A549 (cell line): ENCODE measurements at regions not wholly inside any gene's neighbourhood (a gene's known extent, or its start where the extent isn't known, plus 50 kb on each side); places are given as distances from the start of the nearest gene placed in this dataset.
A peak's percentile ranks its signal among the peaks of the same experiment; 100 is the strongest.

Source experiments
- ATAC-seq, 2 experiments: fragments of 200-7000 bp in 1 of 2; fragments of >200 bp in 1 of 2; cut with Nextera tagmentation in 1 of 2; cut with Tn5 transposase in 1 of 2; 3 replicates each; pipeline versions ENCODE4 v1.8.0 to v1.9.1; 2018 to 2020; ENCODE audit warnings: mild to moderate bottlenecking in 1 of 2, moderate library complexity in 1 of 2
- CTCF ChIA-PET: fragments of 300-600 bp; sonication (Branson Sonifier 250); formaldehyde crosslinking; extraction: SDS; loops from one replicate; lab custom pipeline; 2021; ENCODE audit warnings: antibody characterized with exemption, inconsistent platforms; lab: Yijun Ruan, JAX
- POLR2A ChIA-PET: fragments of 350-600 bp; formaldehyde crosslinking; extraction: SDS; loops from one replicate; lab custom pipeline; 2021; ENCODE audit warnings: antibody characterized with exemption, inconsistent platforms; lab: Yijun Ruan, JAX
- DNase-seq, 2 experiments: peaks; one replicate each; pipeline versions ENCODE4 v3.0.0 to v3.0.0-alpha.2; 2011 to 2016; ENCODE audit warnings: low read depth in 1 of 2, low spot score in 1 of 2
- FAIRE-seq: peaks from 2 replicates; lab custom pipeline; 2011; peaks lifted over from hg19 to GRCh38; lab: Jason Lieb, UNC
- H3K27ac ChIP-seq, 2 experiments: fragments of >200 bp; sonication (Bioruptor Twin); formaldehyde crosslinking; 3 replicates each; pipeline ENCODE4 v1.5.1; 2016 to 2017
- H3K4me1 ChIP-seq: fragments of >200 bp; sonication (Bioruptor Twin); formaldehyde crosslinking; 3 replicates; pipeline ENCODE4 v1.6.1; 2016
- H3K4me2 ChIP-seq: fragments of >200 bp; sonication (Bioruptor Twin); formaldehyde crosslinking; 3 replicates; pipeline ENCODE4 v1.6.1; 2016
- H3K4me3 ChIP-seq: fragments of >200 bp; sonication (Bioruptor Twin); formaldehyde crosslinking; 3 replicates; pipeline ENCODE4 v1.5.1; 2016
- H3K9me3 ChIP-seq: fragments of >200 bp; sonication (Bioruptor Twin); formaldehyde crosslinking; 3 replicates; pipeline ENCODE4 v1.6.1; 2016
- CHD2 ChIP-seq: fragments of 150-350 bp; IDR thresholded peaks from 2 replicates; pipeline ENCODE4 v1.6.1; 2014; ENCODE audit warnings: low read length; ENCODE audit not compliant: partially characterized antibody
- ELK1 ChIP-seq: fragments of 150-350 bp; IDR thresholded peaks from 2 replicates; pipeline ENCODE4 v1.6.1; 2014; ENCODE audit warnings: low read depth, mild to moderate bottlenecking, low read length
- ESRRA ChIP-seq: fragments of 150-350 bp; IDR thresholded peaks from 2 replicates; pipeline ENCODE4 v1.6.1; 2014; ENCODE audit warnings: mild to moderate bottlenecking, low read length, borderline replicate concordance
- FOXS1 ChIP-seq: fragments of 250-450 bp; sonication (Bioruptor Pico); IDR thresholded peaks from 2 replicates; pipeline ENCODE4 v1.5.0; 2020; ENCODE audit warnings: mild to moderate bottlenecking, moderate library complexity
- GATA3 ChIP-seq: IDR thresholded peaks from 2 replicates; pipeline ENCODE4 v1.6.1; 2012; ENCODE audit warnings: borderline replicate concordance
- HDAC2 ChIP-seq: fragments of 200-600 bp; sonication (generic); IDR thresholded peaks from 2 replicates; pipeline ENCODE4 v1.6.1; 2016
- HES2 ChIP-seq: fragments of >200 bp; sonication (Bioruptor Twin); formaldehyde crosslinking; IDR thresholded peaks from 2 replicates; pipeline ENCODE4 v1.6.1; 2016
- HMGXB4 ChIP-seq: fragments of 250-450 bp; sonication (Bioruptor Pico); IDR thresholded peaks from 2 replicates; pipeline ENCODE4 v1.5.0; 2021; ENCODE audit warnings: mild to moderate bottlenecking, moderate library complexity, borderline replicate concordance
- HOXB13 ChIP-seq: fragments of 250-450 bp; sonication (Bioruptor Pico); IDR thresholded peaks from 2 replicates; pipeline ENCODE4 v1.5.0; 2020; ENCODE audit warnings: low read depth, mild to moderate bottlenecking, moderate library complexity
- HOXB5 ChIP-seq: fragments of 250-450 bp; sonication (Bioruptor Pico); IDR thresholded peaks from 2 replicates; pipeline ENCODE4 v1.5.0; 2020; ENCODE audit warnings: mild to moderate bottlenecking, moderate library complexity
- KDM1A ChIP-seq: fragments of 200-600 bp; sonication (generic); IDR thresholded peaks from 2 replicates; pipeline ENCODE4 v1.6.1; 2016; ENCODE audit warnings: low read depth, mild to moderate bottlenecking
- NFE2L2 ChIP-seq: fragments of 150-350 bp; conservative IDR thresholded peaks from 2 replicates; pipeline ENCODE4 v1.6.1; 2014; ENCODE audit warnings: low read length
- NR3C1 ChIP-seq: fragments of >200 bp; sonication (Bioruptor Twin); formaldehyde crosslinking; IDR thresholded peaks from 3 replicates; pipeline ENCODE4 v1.6.1; 2017
- PBX3 ChIP-seq: IDR thresholded peaks from 2 replicates; pipeline ENCODE4 v1.6.1; 2012
- PHF8 ChIP-seq: fragments of 200-600 bp; sonication (generic); IDR thresholded peaks from 2 replicates; pipeline ENCODE4 v1.6.1; 2016; ENCODE audit warnings: low read depth, mild to moderate bottlenecking, antibody characterized with exemption, moderate library complexity, borderline replicate concordance
- POLR2A ChIP-seq: IDR thresholded peaks from 2 replicates; pipeline ENCODE4 v1.6.1; 2012; ENCODE audit warnings: mild to moderate bottlenecking, low read length
- RNF2 ChIP-seq: fragments of 200-600 bp; sonication (generic); IDR thresholded peaks from 2 replicates; pipeline ENCODE4 v1.6.1; 2016; ENCODE audit warnings: low read depth, mild to moderate bottlenecking, antibody characterized with exemption, moderate library complexity, borderline replicate concordance
- SREBF2 ChIP-seq: fragments of 450-650 bp; IDR thresholded peaks from 2 replicates; pipeline ENCODE4 v1.6.1; 2014; ENCODE audit warnings: mild to moderate bottlenecking, moderate library complexity
- TFCP2L1 ChIP-seq: fragments of 250-450 bp; sonication (Bioruptor Pico); IDR thresholded peaks from 2 replicates; pipeline ENCODE4 v1.5.0; 2021; ENCODE audit warnings: mild to moderate bottlenecking
- USF2 ChIP-seq: fragments of 450-650 bp; IDR thresholded peaks from 2 replicates; pipeline ENCODE4 v1.6.1; 2014; ENCODE audit warnings: antibody characterized with exemption
- ZC3H11A ChIP-seq: fragments of 450-650 bp; IDR thresholded peaks from 2 replicates; pipeline ENCODE4 v1.6.1; 2014; ENCODE audit warnings: antibody characterized with exemption, mild to moderate bottlenecking
- ZFP36 ChIP-seq: fragments of 450-650 bp; IDR thresholded peaks from 2 replicates; pipeline ENCODE4 v1.6.1; 2014; ENCODE audit warnings: borderline replicate concordance; ENCODE audit not compliant: partially characterized antibody
- ZSCAN20 ChIP-seq: fragments of 250-450 bp; sonication (Bioruptor Pico); IDR thresholded peaks from 2 replicates; pipeline ENCODE4 v1.8.0; 2022; ENCODE audit warnings: mild to moderate bottlenecking, moderate library complexity
- WGBS: methylation state at CpG from one replicate; pipeline ENCODE4 v1.1.6; 2017; ENCODE audit errors: missing lambda C conversion rate; 5-methylcytosine and 5-hydroxymethylcytosine counted together

GRCh38 chr7:16084370-16084769, 337.0 kb downstream of the CRPPA start:
- Histone ChIP-seq H3K4me1 (peaks cover 20% of the 10 kb centered on the region; the same call in 2 of the 3 replicates), H3K4me3 (no peak overlapping the region), H3K27ac (no peak overlapping the region), H3K9me3 (no peaks in the 10 kb centered on the region), H3K4me2 (peak overlapping the region; percentile 53)
- POLR2A ChIA-PET: no interaction called here
- TF ChIP-seq HMGXB4 (CRISPR knock-in tag): no peak
- no peak for TF ChIP-seq RNF2
- no peak for TF ChIP-seq CHD2
- no peak for TF ChIP-seq ZC3H11A
- no peak for TF ChIP-seq ZFP36
- no peak for TF ChIP-seq FOXS1 (CRISPR knock-in tag)
- no peak for TF ChIP-seq PHF8
- TF ChIP-seq KDM1A: no peak
- TF ChIP-seq PBX3: no peak
- no peak for TF ChIP-seq USF2
- TF ChIP-seq ZSCAN20: no peak
- TF ChIP-seq NR3C1: no peak
- TF ChIP-seq ESRRA: no peak
- no peak for TF ChIP-seq TFCP2L1 (CRISPR knock-in tag)
- TF ChIP-seq HOXB5: no peak
- no peak for TF ChIP-seq SREBF2
- no peak for TF ChIP-seq POLR2A
- DNase-seq: no peak
- 38% methylated on average over 3 of the region's 3 CpGs for WGBS
- no peak for ATAC-seq
- CTCF ChIA-PET: interaction anchor here (1.7 kb wide), 1 partner anchor 480 kb away, joined by 8 read pairs; no protein-coding TSS in a partner anchor
- FAIRE-seq: no peak

GRCh38 chr7:16083931-16084330, 337.4 kb downstream of the CRPPA start:
- FAIRE-seq (no peak), DNase-seq (peak; percentile 31 to 47), ATAC-seq (peak in 1 of 2 experiments; percentile 34; a peak in 2 of 6 replicates)
- H3K9me3 ChIP-seq: no peaks in the 10 kb centered on the region
- TF ChIP-seq HOXB13 (CRISPR knock-in tag) (no peak), GATA3 (peak; percentile 31; the same call in 1 of the 2 replicates), NFE2L2 (no peak), HES2 (no peak), ELK1 (no peak), HDAC2 (no peak)
- CTCF ChIA-PET: interaction anchor here (0.6 to 1.7 kb wide), 4 partner anchors 12 to 481 kb away, joined by 3 to 8 read pairs (median 4); partner anchors contain the start of gene CRPPA
- no peak overlapping the region for H3K4me3 ChIP-seq
- 5% methylated on average over 3 of the region's 3 CpGs for WGBS
- H3K27ac ChIP-seq: no peak overlapping the region
- H3K4me1 ChIP-seq: peaks cover 20% of the 10 kb centered on the region; the same call in 2 of the 3 replicates
- POLR2A ChIA-PET: no interaction called here
- peak overlapping the region; percentile 53 for H3K4me2 ChIP-seq
